Kidney (tissue), 13 donors: ENCODE measurements at regions not wholly inside any gene's neighbourhood (a gene's known extent, or its start where the extent isn't known, plus 50 kb on each side); places are given as distances from the start of the nearest gene placed in this dataset.

ENCODE experiments used
- DNase-seq, 5 donors: peaks; one replicate each; pipeline ENCODE4 v3.0.0-alpha.2; 2013 to 2020
- FAIRE-seq: peaks from 2 replicates; lab custom pipeline; 2012; peaks lifted over from hg19 to GRCh38; lab: Jason Lieb, UNC
- H3K27ac ChIP-seq, 2 donors: one replicate each; pipeline ENCODE4 v1.7.0; 2013; ENCODE audit warnings: low read depth in 2 of 2, low read length in 2 of 2, inconsistent platforms in 1 of 2
- H3K27me3 ChIP-seq: one replicate; pipeline ENCODE4 v1.7.1; 2013; ENCODE audit warnings: low read length, inconsistent platforms; ENCODE audit not compliant: control insufficient read depth, insufficient read depth
- H3K36me3 ChIP-seq, 3 donors: one replicate each; pipeline versions ENCODE4 v1.7.0 to v1.7.1; 2013; ENCODE audit warnings: low read length in 3 of 3, control low read depth in 1 of 3, inconsistent platforms in 1 of 3; ENCODE audit not compliant: insufficient read depth in 3 of 3, control insufficient read depth in 2 of 3
- H3K4me1 ChIP-seq, 3 donors: one replicate each; pipeline versions ENCODE4 v1.7.0 to v1.7.1; 2013; ENCODE audit warnings: low read length in 3 of 3, inconsistent platforms in 1 of 3, low read depth in 1 of 3; ENCODE audit not compliant: control insufficient read depth in 2 of 3, insufficient read depth in 2 of 3
- H3K4me3 ChIP-seq, 3 donors: one replicate each; pipeline versions ENCODE4 v1.7.0 to v1.8.1; 2013; ENCODE audit warnings: low read length in 3 of 3, control low read depth in 1 of 3, inconsistent platforms in 1 of 3
- H3K9ac ChIP-seq, 3 donors: one replicate each; pipeline versions ENCODE4 v1.7.0 to v1.7.1; 2013; ENCODE audit warnings: low read length in 3 of 3, control low read depth in 1 of 3, inconsistent platforms in 1 of 3
- H3K9me3 ChIP-seq, 3 donors: one replicate each; pipeline versions ENCODE4 v1.7.0 to v1.7.1; 2013; ENCODE audit warnings: low read length in 3 of 3, control low read depth in 1 of 3, inconsistent platforms in 1 of 3; ENCODE audit not compliant: control insufficient read depth in 2 of 3, insufficient read depth in 1 of 3
- CTCF ChIP-seq: IDR thresholded peaks from 3 replicates; pipeline ENCODE4 v1.5.1; 2012; ENCODE audit warnings: mild to moderate bottlenecking, moderate library complexity, borderline replicate concordance; ENCODE audit not compliant: insufficient read depth; ENCODE audit errors: extremely low read depth
- intact Hi-C: fragments of 100-400 bp; cut with DNase I; formaldehyde crosslinking; loops from one replicate; pipeline ENCODE4 v1.11.1; 2022
- donor health status: control.
- donor health status: control.
- donor health status: control.
- donor health status: control.
- donor health status: control.
- donor health status: DM: yes; HTN: yes; CAD: no.
- donor health status: Normal renal cell carcinoma (clear cell type).

- Histone ChIP-seq H3K27me3 (no peaks in the 10 kb centered on the region), H3K9ac (no peak overlapping the region), H3K27ac (no peak overlapping the region), H3K36me3 (no peaks in the 10 kb centered on the region), H3K9me3 (no peaks in the 10 kb centered on the region), H3K4me1 (peaks cover 0 to 7% (median 0%) of the 10 kb centered on the region in 3 donors), H3K4me3 (no peak overlapping the region)
- FAIRE-seq = no peak
- DNase-seq = no peak
- intact Hi-C loops = no loop called here
- no peak for TF ChIP-seq CTCF
These were observed 95.6 kb upstream of the SLC4A4 start for GRCh38 chr4:71243091-71243833.

GRCh38 chr4:71247706-71248105 is 91.1 kb upstream of the SLC4A4 start:
- intact Hi-C loops = no loop called here
- Histone ChIP-seq H3K27me3 (no peaks in the 10 kb centered on the region), H3K4me1 (peaks cover 0 to 4% (median 0%) of the 10 kb centered on the region in 3 donors), H3K9ac (no peak overlapping the region), H3K4me3 (no peak overlapping the region), H3K27ac (no peak overlapping the region), H3K9me3 (no peaks in the 10 kb centered on the region), H3K36me3 (no peaks in the 10 kb centered on the region)
- no peak for TF ChIP-seq CTCF
- FAIRE-seq (no peak), DNase-seq (no peak)

- H3K27ac ChIP-seq = no peak overlapping the region
- H3K4me1 ChIP-seq = peaks cover 0 to 4% (median 0%) of the 10 kb centered on the region in 3 donors
- no peak overlapping the region for H3K4me3 ChIP-seq
- no peak for TF ChIP-seq CTCF
- no peak overlapping the region for H3K9ac ChIP-seq
- intact Hi-C loops = no loop called here
- no peaks in the 10 kb centered on the region for H3K36me3 ChIP-seq
- no peak for DNase-seq
- H3K9me3 ChIP-seq = no peaks in the 10 kb centered on the region
- no peak for FAIRE-seq
- no peaks in the 10 kb centered on the region for H3K27me3 ChIP-seq
These were observed 87.6 kb upstream of the SLC4A4 start for GRCh38 chr4:71251261-71251660.

GRCh38 chr4:71253545-71253944 is 85.3 kb upstream of the SLC4A4 start:
- Histone ChIP-seq H3K9ac (no peak overlapping the region), H3K9me3 (no peaks in the 10 kb centered on the region), H3K36me3 (no peaks in the 10 kb centered on the region), H3K27ac (no peak overlapping the region), H3K4me3 (no peak overlapping the region), H3K4me1 (no peaks in the 10 kb centered on the region), H3K27me3 (no peaks in the 10 kb centered on the region)
- intact Hi-C loops = no loop called here
- DNase-seq (no peak), FAIRE-seq (no peak)
- TF ChIP-seq CTCF = no peak
